NCI-H2227 (cell line): ENCODE measurements at regions not wholly inside any gene's neighbourhood (a gene's known extent, or its start where the extent isn't known, plus 50 kb on each side); places are given as distances from the start of the nearest gene placed in this dataset.

Source experiments
- DNase-seq: peaks from one replicate; lab custom pipeline; 2025; ENCODE audit not compliant: unreplicated experiment; lab: John Stamatoyannopoulos, UW

GRCh38 chr5:144880513-144880912 lies 709.8 kb downstream of the KCTD16 start:
- no peak for DNase-seq

GRCh38 chr5:144876990-144877389 lies 706.3 kb downstream of the KCTD16 start:
- no peak for DNase-seq

GRCh38 chr5:144873076-144873475 lies 702.4 kb downstream of the KCTD16 start:
- DNase-seq: no peak

- DNase-seq: no peak
Observed at GRCh38 chr5:144864118-144864517, 693.4 kb downstream of the KCTD16 start.

GRCh38 chr5:144857454-144857853 lies 686.8 kb downstream of the KCTD16 start:
- no peak for DNase-seq

- DNase-seq: no peak
Observed at GRCh38 chr5:144844086-144844485, 673.4 kb downstream of the KCTD16 start.

GRCh38 chr5:144832416-144832815 lies 661.7 kb downstream of the KCTD16 start:
- no peak for DNase-seq

- no peak for DNase-seq
Observed at GRCh38 chr5:144831650-144832049, 661.0 kb downstream of the KCTD16 start.

- DNase-seq: no peak
Observed at GRCh38 chr5:144822503-144822902, 651.8 kb downstream of the KCTD16 start.

GRCh38 chr5:144820278-144820677 lies 649.6 kb downstream of the KCTD16 start:
- DNase-seq: no peak

- DNase-seq: no peak
Observed at GRCh38 chr5:144815131-144815530, 644.5 kb downstream of the KCTD16 start.

GRCh38 chr5:144812763-144813162 lies 642.1 kb downstream of the KCTD16 start:
- DNase-seq: no peak

GRCh38 chr5:144800169-144800568 lies 629.5 kb downstream of the KCTD16 start:
- DNase-seq: no peak

- no peak for DNase-seq
Observed at GRCh38 chr5:144798595-144798994, 627.9 kb downstream of the KCTD16 start.

- DNase-seq: no peak
Observed at GRCh38 chr5:144794922-144795321, 624.2 kb downstream of the KCTD16 start.

GRCh38 chr5:144788556-144788955 lies 617.9 kb downstream of the KCTD16 start:
- no peak for DNase-seq

- DNase-seq: no peak
Observed at GRCh38 chr5:144788046-144788445, 617.4 kb downstream of the KCTD16 start.

GRCh38 chr5:144779368-144779767 lies 608.7 kb downstream of the KCTD16 start:
- no peak for DNase-seq

- no peak for DNase-seq
Observed at GRCh38 chr5:144778561-144778960, 607.9 kb downstream of the KCTD16 start.

GRCh38 chr5:144774197-144774596 lies 603.5 kb downstream of the KCTD16 start:
- no peak for DNase-seq

- no peak for DNase-seq
Observed at GRCh38 chr5:144773628-144774027, 603.0 kb downstream of the KCTD16 start.

GRCh38 chr5:144771802-144772201 lies 601.1 kb downstream of the KCTD16 start:
- no peak for DNase-seq

- DNase-seq: no peak
Observed at GRCh38 chr5:144742361-144742760, 571.7 kb downstream of the KCTD16 start.

GRCh38 chr5:144731786-144732185 lies 561.1 kb downstream of the KCTD16 start:
- DNase-seq: no peak
